ENCODE measurements at regions not wholly inside any gene's neighbourhood (a gene's known extent, or its start where the extent isn't known, plus 50 kb on each side); places are given as distances from the start of the nearest gene placed in this dataset.
A peak's percentile ranks its signal among the peaks of the same experiment; 100 is the strongest.

DNA sequence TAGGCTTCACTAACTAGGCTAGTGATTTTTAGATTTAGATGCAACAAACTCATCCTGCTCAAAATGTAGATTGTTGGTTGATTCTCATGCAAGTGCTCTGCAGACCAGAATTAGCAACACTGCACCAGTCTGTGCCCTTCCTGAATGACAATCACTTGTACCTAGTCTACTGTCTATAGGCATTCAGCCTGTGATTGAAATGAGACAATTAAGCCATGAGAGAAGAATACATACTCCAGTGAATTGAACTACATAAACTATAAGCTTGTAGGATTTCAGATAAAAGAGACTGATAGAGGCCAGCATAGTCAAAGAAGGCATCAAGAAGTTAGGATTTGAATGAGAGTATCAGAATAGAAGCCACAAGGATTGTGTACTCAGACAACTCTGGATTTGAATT lies 138.3 kb upstream of the NRXN1 start:
- no peaks in the 10 kb centered on the region for H3K79me2 ChIP-seq (ENCODE audit: low read length)
- H3K27ac ChIP-seq (ENCODE audit: low read length), result no peak overlapping the region
- no peaks in the 10 kb centered on the region for H4K20me1 ChIP-seq (ENCODE audit: insufficient read depth, low read length)
- no peaks in the 10 kb centered on the region for H3K9me3 ChIP-seq (replicated peaks; ENCODE audit: insufficient read depth, low read length)
- no peak overlapping the region for H2AFZ ChIP-seq (ENCODE audit: low read length)
- no peaks in the 10 kb centered on the region for H3K36me3 ChIP-seq (replicated peaks; ENCODE audit: insufficient read depth, low read length)
- no peak overlapping the region for H3K4me2 ChIP-seq (ENCODE audit: low read depth, low read length)
- H3K9me2 ChIP-seq (replicated peaks; ENCODE audit: insufficient read depth, low read length), result no peaks in the 10 kb centered on the region
- H3F3A ChIP-seq (ENCODE audit: insufficient read depth, low read length), result no peaks in the 10 kb centered on the region
- TF ChIP-seq EZH2phosphoT487 (IDR thresholded peaks at IDR 0.05; ENCODE audit: low read length) (no peak), CTCF (IDR thresholded peaks at IDR 0.05; ENCODE audit: low read length) (no peak), EZH2 (optimal IDR thresholded peaks at IDR 0.05; ENCODE audit: low read depth, low read length) (no peak)
- H3K4me3 ChIP-seq (ENCODE audit: low read length), result no peak overlapping the region
- H3K4me1 ChIP-seq (ENCODE audit: low read length), result 0 out of 2 replicates have a peak, but pooled peaks cover 3% of the 10 kb centered on the region
- no peaks in the 10 kb centered on the region for H3K27me3 ChIP-seq (replicated peaks; ENCODE audit: insufficient read depth, low read length)
- DNase-seq, result no peak
- H3K9ac ChIP-seq (ENCODE audit: low read length), result no peak overlapping the region

- Histone ChIP-seq H3K36me3 (replicated peaks; ENCODE audit: insufficient read depth, low read length) (no peaks in the 10 kb centered on the region), H3K27me3 (replicated peaks; ENCODE audit: insufficient read depth, low read length) (no peaks in the 10 kb centered on the region), H3K4me3 (ENCODE audit: low read length) (no peak overlapping the region), H3K27ac (ENCODE audit: low read length) (no peak overlapping the region), H3K9me2 (replicated peaks; ENCODE audit: insufficient read depth, low read length) (no peaks in the 10 kb centered on the region), H4K20me1 (ENCODE audit: insufficient read depth, low read length) (no peaks in the 10 kb centered on the region), H3K4me1 (ENCODE audit: low read length) (peaks cover 3% of the 10 kb centered on the region; the same call in 1 of the 2 replicates), H3K9me3 (replicated peaks; ENCODE audit: insufficient read depth, low read length) (no peaks in the 10 kb centered on the region), H2AFZ (ENCODE audit: low read length) (peak overlapping the region; percentile 54), H3F3A (ENCODE audit: insufficient read depth, low read length) (no peaks in the 10 kb centered on the region), H3K9ac (ENCODE audit: low read length) (no peak overlapping the region), H3K4me2 (ENCODE audit: low read depth, low read length) (peak overlapping the region; percentile 43), H3K79me2 (ENCODE audit: low read length) (no peaks in the 10 kb centered on the region)
- TF ChIP-seq CTCF (IDR thresholded peaks at IDR 0.05; ENCODE audit: low read length) (no peak), EZH2 (optimal IDR thresholded peaks at IDR 0.05; ENCODE audit: low read depth, low read length) (no peak), EZH2phosphoT487 (IDR thresholded peaks at IDR 0.05; ENCODE audit: low read length) (no peak)
- DNase-seq, result peak; percentile 39
Observed at GRCh38 chr2:51165534-51166260, 133.8 kb upstream of the NRXN1 start.

- Histone ChIP-seq H3K4me3 (ENCODE audit: low read length) (no peak overlapping the region), H3K9me2 (replicated peaks; ENCODE audit: insufficient read depth, low read length) (no peaks in the 10 kb centered on the region), H3K27ac (ENCODE audit: low read length) (no peak overlapping the region), H3K79me2 (ENCODE audit: low read length) (no peaks in the 10 kb centered on the region), H3K27me3 (replicated peaks; ENCODE audit: insufficient read depth, low read length) (no peaks in the 10 kb centered on the region), H3K4me2 (ENCODE audit: low read depth, low read length) (no peak overlapping the region), H3K9ac (ENCODE audit: low read length) (no peak overlapping the region), H3F3A (ENCODE audit: insufficient read depth, low read length) (no peaks in the 10 kb centered on the region), H4K20me1 (ENCODE audit: insufficient read depth, low read length) (no peaks in the 10 kb centered on the region), H3K4me1 (ENCODE audit: low read length) (no peaks in the 10 kb centered on the region; the same call in 1 of the 2 replicates), H2AFZ (ENCODE audit: low read length) (no peak overlapping the region), H3K9me3 (replicated peaks; ENCODE audit: insufficient read depth, low read length) (no peaks in the 10 kb centered on the region), H3K36me3 (replicated peaks; ENCODE audit: insufficient read depth, low read length) (no peaks in the 10 kb centered on the region)
- TF ChIP-seq EZH2 (optimal IDR thresholded peaks at IDR 0.05; ENCODE audit: low read depth, low read length), result no peak
- no peak for TF ChIP-seq EZH2phosphoT487 (IDR thresholded peaks at IDR 0.05; ENCODE audit: low read length)
- TF ChIP-seq CTCF (IDR thresholded peaks at IDR 0.05; ENCODE audit: low read length), result no peak
- DNase-seq, result no peak
Observed at GRCh38 chr2:51158251-51158650, 126.3 kb upstream of the NRXN1 start.
